ENCODE measurements at regions not wholly inside any gene's neighbourhood (a gene's known extent, or its start where the extent isn't known, plus 50 kb on each side); places are given as distances from the start of the nearest gene placed in this dataset.

GRCh38 chr1:82813386-82813785 is 1012.7 kb downstream of the ADGRL2 start:
- POLR2A ChIA-PET (ENCODE audit: unreplicated experiment), result no interaction called here

More at GRCh38 chr1:82813386-82813785, 1012.7 kb downstream of the ADGRL2 start:
- no peak overlapping the region for H3K23ac ChIP-seq (ENCODE audit: low read depth, low read length)
- H3K36me3 ChIP-seq (ENCODE audit: control insufficient read depth, insufficient read depth, low read length), result no peaks in the 10 kb centered on the region
- no peak for DNase-seq
- ATAC-seq (ENCODE audit: low read depth), result no peak
- CTCF ChIA-PET, result interaction anchor here (0.7 kb wide), 1 partner anchor 335 kb away, joined by 5 read pairs; no protein-coding TSS in a partner anchor
- H2BK20ac ChIP-seq (ENCODE audit: low read depth, low read length), result no peak overlapping the region
- H2BK120ac ChIP-seq (ENCODE audit: low read depth, low read length), result no peak overlapping the region
- H2BK15ac ChIP-seq (ENCODE audit: low read depth, low read length), result no peak overlapping the region
- in situ Hi-C loops (cut with MboI; ENCODE audit: low sequenced_read_pairs), result no loop called here
- no peaks in the 10 kb centered on the region for H3K27me3 ChIP-seq (ENCODE audit: control insufficient read depth, insufficient read depth, low read length)
- H3K27ac ChIP-seq (ENCODE audit: insufficient read depth, low read length), result no peak overlapping the region
- H3K4me2 ChIP-seq (ENCODE audit: low read depth, low read length), result no peak overlapping the region
- H2BK5ac ChIP-seq (ENCODE audit: low read depth, low read length, poor library complexity, severe bottlenecking), result no peak overlapping the region
- no peak overlapping the region for H4K5ac ChIP-seq (ENCODE audit: low read depth, low read length)
- no peak overlapping the region for H3K4ac ChIP-seq (ENCODE audit: low read depth, low read length)
- BruUV-seq (replicated peaks), result no TSS peak
- no peak overlapping the region for H3K14ac ChIP-seq (replicated peaks; ENCODE audit: low read depth, low read length)
- no peak for TF ChIP-seq RFX5 (IDR thresholded peaks at IDR 0.05; ENCODE audit: low read depth, low read length)
- no peak for TF ChIP-seq FOS (IDR thresholded peaks at IDR 0.05; ENCODE audit: low read depth, low read length)
- dilution Hi-C loops (cut with HindIII; ENCODE audit: low sequenced_read_pairs, unreplicated experiment), result no loop called here
- H4K20me1 ChIP-seq (ENCODE audit: insufficient read depth, low read length), result no peaks in the 10 kb centered on the region
- H4K8ac ChIP-seq (ENCODE audit: low read depth in 2 of 2, low read length in 2 of 2), result no peak overlapping the region
- no peak overlapping the region for H2AFZ ChIP-seq (replicated peaks; ENCODE audit: low read length, poor library complexity)
- no peak overlapping the region for H3K4me3 ChIP-seq (ENCODE audit: insufficient read depth, low read depth, low read length)
- intact Hi-C loops (cut with micrococcal nuclease), result no loop called here
- no peaks in the 10 kb centered on the region for H3K9me1 ChIP-seq (ENCODE audit: insufficient read depth, low read length)
- no peak overlapping the region for H2AK9ac ChIP-seq (replicated peaks; ENCODE audit: low read depth, low read length, poor library complexity)
- H3K9me3 ChIP-seq (ENCODE audit: control insufficient read depth, insufficient read depth, low read length), result no peaks in the 10 kb centered on the region
- no peak overlapping the region for H2AK5ac ChIP-seq (ENCODE audit: low read depth, low read length)
- H3K18ac ChIP-seq (ENCODE audit: low read depth, low read length), result no peak overlapping the region
- no peak overlapping the region for H3K56ac ChIP-seq (ENCODE audit: extremely low read depth, insufficient read depth, low read length)
- H3K4me1 ChIP-seq (ENCODE audit: control insufficient read depth, insufficient read depth, low read length), result no peaks in the 10 kb centered on the region
- H4K91ac ChIP-seq (ENCODE audit: insufficient read depth, low read depth, low read length), result no peak overlapping the region
- no peaks in the 10 kb centered on the region for H3K79me1 ChIP-seq (ENCODE audit: low read depth in 1 of 2, low read length in 2 of 2)
- H3K9ac ChIP-seq (ENCODE audit: low read depth, low read length), result no peak overlapping the region
